ENCODE measurements at regions not wholly inside any gene's neighbourhood (a gene's known extent, or its start where the extent isn't known, plus 50 kb on each side); places are given as distances from the start of the nearest gene placed in this dataset.

DNA sequence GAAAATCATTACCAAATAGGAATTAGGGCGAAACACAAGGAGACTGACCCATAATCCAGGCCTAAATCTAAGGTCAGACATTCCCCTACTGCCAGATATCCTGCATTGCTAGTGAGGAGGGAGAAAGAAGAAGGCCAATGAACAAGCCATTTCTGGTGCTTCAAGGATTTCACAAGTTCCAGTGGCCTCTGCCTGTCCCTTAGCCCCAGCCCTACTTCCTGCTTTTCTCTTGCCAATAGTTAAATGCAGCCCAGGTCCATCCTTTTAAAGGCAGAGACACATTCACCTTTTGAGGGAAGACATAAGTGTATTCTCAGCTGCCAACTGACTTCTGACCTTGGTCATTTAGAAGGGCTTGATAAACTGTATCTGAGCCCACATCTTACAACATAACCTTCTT, 135.8 kb downstream of the ZNF621 start:
- TF ChIP-seq, protein P1, sequence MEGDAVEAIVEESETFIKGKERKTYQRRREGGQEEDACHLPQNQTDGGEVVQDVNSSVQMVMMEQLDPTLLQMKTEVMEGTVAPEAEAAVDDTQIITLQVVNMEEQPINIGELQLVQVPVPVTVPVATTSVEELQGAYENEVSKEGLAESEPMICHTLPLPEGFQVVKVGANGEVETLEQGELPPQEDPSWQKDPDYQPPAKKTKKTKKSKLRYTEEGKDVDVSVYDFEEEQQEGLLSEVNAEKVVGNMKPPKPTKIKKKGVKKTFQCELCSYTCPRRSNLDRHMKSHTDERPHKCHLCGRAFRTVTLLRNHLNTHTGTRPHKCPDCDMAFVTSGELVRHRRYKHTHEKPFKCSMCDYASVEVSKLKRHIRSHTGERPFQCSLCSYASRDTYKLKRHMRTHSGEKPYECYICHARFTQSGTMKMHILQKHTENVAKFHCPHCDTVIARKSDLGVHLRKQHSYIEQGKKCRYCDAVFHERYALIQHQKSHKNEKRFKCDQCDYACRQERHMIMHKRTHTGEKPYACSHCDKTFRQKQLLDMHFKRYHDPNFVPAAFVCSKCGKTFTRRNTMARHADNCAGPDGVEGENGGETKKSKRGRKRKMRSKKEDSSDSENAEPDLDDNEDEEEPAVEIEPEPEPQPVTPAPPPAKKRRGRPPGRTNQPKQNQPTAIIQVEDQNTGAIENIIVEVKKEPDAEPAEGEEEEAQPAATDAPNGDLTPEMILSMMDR (IDR thresholded peaks at IDR 0.05): no peak
- TF ChIP-seq POLR2A (IDR thresholded peaks at IDR 0.05) (no peak), POLR2AphosphoS5 (IDR thresholded peaks at IDR 0.05) (no peak)

Data from breast epithelium (tissue), 3 donors.